ENCODE measurements at regions not wholly inside any gene's neighbourhood (a gene's known extent, or its start where the extent isn't known, plus 50 kb on each side); places are given as distances from the start of the nearest gene placed in this dataset.

DNA sequence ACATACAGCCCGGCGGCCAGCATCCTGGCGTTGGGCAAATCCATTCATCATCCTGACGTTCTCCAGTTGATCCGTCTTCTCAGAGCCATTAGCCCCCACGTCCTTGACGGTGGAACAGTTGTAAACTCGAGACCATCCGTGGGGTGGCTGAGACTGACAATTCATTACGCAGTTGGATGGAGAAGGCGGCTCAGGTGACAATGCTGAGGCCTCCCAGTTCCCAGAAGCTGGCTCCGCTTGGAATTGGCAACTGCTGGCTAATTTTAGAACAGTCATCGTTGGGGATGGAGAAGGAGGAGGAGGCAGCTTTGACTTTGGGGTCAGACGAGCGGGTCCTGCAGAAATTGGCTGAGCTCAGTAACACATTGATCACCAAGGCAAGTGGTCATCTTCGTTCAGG lies 186.5 kb downstream of the PHETA1 start (continued):
- no peak for TF ChIP-seq KLF10 (tag by site-specific recombination; IDR thresholded peaks at IDR 0.05)
- no peak for TF ChIP-seq ZSCAN30 (tag by site-specific recombination; IDR thresholded peaks at IDR 0.05)
- TF ChIP-seq ZFHX2 (tag by site-specific recombination; conservative IDR thresholded peaks at IDR 0.05) = no peak
- TF ChIP-seq ZNF391 (tag by site-specific recombination; IDR thresholded peaks at IDR 0.05; ENCODE audit: borderline replicate concordance, low read depth) = no peak

- peak overlapping the region; percentile 40; the same call in 1 of the 2 replicates for H3K27ac ChIP-seq (ENCODE audit: extremely low read depth, low read depth, low read length)
- ChIA-PET CTCF (interaction anchor here (1.2 kb wide), 1 partner anchor 117 kb away, joined by 3 read pairs; no protein-coding TSS in a partner anchor), POLR2A (no interaction called here)
- TF ChIP-seq ZNF48 (tag by site-specific recombination; IDR thresholded peaks at IDR 0.05) (no peak), ZNF132 (tag by site-specific recombination; IDR thresholded peaks at IDR 0.05; ENCODE audit: borderline replicate concordance) (no peak), ZNF555 (tag by site-specific recombination; conservative IDR thresholded peaks at IDR 0.05) (no peak), ZBTB17 (tag by site-specific recombination; IDR thresholded peaks at IDR 0.05) (peak; percentile 87), ZNF335 (tag by site-specific recombination; conservative IDR thresholded peaks at IDR 0.05) (peak; percentile 77), GLIS1 (tag by site-specific recombination; IDR thresholded peaks at IDR 0.05) (peak; percentile 95), ZNF354C (tag by site-specific recombination; IDR thresholded peaks at IDR 0.05; ENCODE audit: borderline replicate concordance, low read depth) (no peak), ZBTB8A (tag by site-specific recombination; IDR thresholded peaks at IDR 0.05) (peak; percentile 40; the same call in 1 of the 2 replicates), SP7 (tag by site-specific recombination; IDR thresholded peaks at IDR 0.05) (peak; percentile 56), OVOL3 (tag by site-specific recombination; IDR thresholded peaks at IDR 0.05) (no peak), FEZF1 (tag by site-specific recombination; IDR thresholded peaks at IDR 0.05) (peak; percentile 96), GLI4 (tag by site-specific recombination; IDR thresholded peaks at IDR 0.05) (no peak), ZNF561 (tag by site-specific recombination; IDR thresholded peaks at IDR 0.05; ENCODE audit: borderline replicate concordance) (peak; percentile 90), ZNF747 (tag by site-specific recombination; IDR thresholded peaks at IDR 0.05) (no peak), MYNN (tag by site-specific recombination; IDR thresholded peaks at IDR 0.05; ENCODE audit: borderline replicate concordance) (no peak), ZFP69B (tag by site-specific recombination; IDR thresholded peaks at IDR 0.05) (no peak), SP2 (tag by site-specific recombination; IDR thresholded peaks at IDR 0.05) (0 out of 2 replicates have a peak, but pooled peaks have one; percentile 22), ZBTB20 (tag by site-specific recombination; IDR thresholded peaks at IDR 0.05) (peak; percentile 31), ZNF513 (tag by site-specific recombination; IDR thresholded peaks at IDR 0.05) (no peak)
- TF ChIP-seq, protein P1, sequence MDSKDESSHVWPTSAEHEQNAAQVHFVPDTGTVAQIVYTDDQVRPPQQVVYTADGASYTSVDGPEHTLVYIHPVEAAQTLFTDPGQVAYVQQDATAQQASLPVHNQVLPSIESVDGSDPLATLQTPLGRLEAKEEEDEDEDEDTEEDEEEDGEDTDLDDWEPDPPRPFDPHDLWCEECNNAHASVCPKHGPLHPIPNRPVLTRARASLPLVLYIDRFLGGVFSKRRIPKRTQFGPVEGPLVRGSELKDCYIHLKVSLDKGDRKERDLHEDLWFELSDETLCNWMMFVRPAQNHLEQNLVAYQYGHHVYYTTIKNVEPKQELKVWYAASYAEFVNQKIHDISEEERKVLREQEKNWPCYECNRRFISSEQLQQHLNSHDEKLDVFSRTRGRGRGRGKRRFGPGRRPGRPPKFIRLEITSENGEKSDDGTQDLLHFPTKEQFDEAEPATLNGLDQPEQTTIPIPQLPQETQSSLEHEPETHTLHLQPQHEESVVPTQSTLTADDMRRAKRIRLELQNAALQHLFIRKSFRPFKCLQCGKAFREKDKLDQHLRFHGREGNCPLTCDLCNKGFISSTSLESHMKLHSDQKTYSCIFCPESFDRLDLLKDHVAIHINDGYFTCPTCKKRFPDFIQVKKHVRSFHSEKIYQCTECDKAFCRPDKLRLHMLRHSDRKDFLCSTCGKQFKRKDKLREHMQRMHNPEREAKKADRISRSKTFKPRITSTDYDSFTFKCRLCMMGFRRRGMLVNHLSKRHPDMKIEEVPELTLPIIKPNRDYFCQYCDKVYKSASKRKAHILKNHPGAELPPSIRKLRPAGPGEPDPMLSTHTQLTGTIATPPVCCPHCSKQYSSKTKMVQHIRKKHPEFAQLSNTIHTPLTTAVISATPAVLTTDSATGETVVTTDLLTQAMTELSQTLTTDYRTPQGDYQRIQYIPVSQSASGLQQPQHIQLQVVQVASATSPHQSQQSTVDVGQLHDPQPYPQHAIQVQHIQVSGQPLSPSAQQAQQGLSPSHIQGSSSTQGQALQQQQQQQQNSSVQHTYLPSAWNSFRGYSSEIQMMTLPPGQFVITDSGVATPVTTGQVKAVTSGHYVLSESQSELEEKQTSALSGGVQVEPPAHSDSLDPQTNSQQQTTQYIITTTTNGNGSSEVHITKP (tag by site-specific recombination; IDR thresholded peaks at IDR 0.05) = peak; percentile 61
- TF ChIP-seq, protein P2, sequence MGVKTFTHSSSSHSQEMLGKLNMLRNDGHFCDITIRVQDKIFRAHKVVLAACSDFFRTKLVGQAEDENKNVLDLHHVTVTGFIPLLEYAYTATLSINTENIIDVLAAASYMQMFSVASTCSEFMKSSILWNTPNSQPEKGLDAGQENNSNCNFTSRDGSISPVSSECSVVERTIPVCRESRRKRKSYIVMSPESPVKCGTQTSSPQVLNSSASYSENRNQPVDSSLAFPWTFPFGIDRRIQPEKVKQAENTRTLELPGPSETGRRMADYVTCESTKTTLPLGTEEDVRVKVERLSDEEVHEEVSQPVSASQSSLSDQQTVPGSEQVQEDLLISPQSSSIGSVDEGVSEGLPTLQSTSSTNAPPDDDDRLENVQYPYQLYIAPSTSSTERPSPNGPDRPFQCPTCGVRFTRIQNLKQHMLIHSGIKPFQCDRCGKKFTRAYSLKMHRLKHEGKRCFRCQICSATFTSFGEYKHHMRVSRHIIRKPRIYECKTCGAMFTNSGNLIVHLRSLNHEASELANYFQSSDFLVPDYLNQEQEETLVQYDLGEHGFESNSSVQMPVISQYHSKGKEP (tag by site-specific recombination; IDR thresholded peaks at IDR 0.05) = peak; percentile 95
- TF ChIP-seq, protein P3, sequence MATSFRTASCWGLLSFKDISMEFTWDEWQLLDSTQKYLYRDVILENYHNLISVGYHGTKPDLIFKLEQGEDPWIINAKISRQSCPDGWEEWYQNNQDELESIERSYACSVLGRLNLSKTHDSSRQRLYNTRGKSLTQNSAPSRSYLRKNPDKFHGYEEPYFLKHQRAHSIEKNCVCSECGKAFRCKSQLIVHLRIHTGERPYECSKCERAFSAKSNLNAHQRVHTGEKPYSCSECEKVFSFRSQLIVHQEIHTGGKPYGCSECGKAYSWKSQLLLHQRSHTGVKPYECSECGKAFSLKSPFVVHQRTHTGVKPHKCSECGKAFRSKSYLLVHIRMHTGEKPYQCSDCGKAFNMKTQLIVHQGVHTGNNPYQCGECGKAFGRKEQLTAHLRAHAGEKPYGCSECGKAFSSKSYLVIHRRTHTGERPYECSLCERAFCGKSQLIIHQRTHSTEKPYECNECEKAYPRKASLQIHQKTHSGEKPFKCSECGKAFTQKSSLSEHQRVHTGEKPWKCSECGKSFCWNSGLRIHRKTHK (tag by site-specific recombination; IDR thresholded peaks at IDR 0.05) = no peak
- TF ChIP-seq, protein P4, sequence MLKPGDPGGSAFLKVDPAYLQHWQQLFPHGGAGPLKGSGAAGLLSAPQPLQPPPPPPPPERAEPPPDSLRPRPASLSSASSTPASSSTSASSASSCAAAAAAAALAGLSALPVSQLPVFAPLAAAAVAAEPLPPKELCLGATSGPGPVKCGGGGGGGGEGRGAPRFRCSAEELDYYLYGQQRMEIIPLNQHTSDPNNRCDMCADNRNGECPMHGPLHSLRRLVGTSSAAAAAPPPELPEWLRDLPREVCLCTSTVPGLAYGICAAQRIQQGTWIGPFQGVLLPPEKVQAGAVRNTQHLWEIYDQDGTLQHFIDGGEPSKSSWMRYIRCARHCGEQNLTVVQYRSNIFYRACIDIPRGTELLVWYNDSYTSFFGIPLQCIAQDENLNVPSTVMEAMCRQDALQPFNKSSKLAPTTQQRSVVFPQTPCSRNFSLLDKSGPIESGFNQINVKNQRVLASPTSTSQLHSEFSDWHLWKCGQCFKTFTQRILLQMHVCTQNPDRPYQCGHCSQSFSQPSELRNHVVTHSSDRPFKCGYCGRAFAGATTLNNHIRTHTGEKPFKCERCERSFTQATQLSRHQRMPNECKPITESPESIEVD (tag by site-specific recombination; IDR thresholded peaks at IDR 0.05) = 0 out of 2 replicates have a peak, but pooled peaks have one; percentile 50
Observed at GRCh38 chr12:111181143-111181726, 187.7 kb downstream of the PHETA1 start.

More at GRCh38 chr12:111181143-111181726, 187.7 kb downstream of the PHETA1 start:
- H3K4me1 ChIP-seq (ENCODE audit: control insufficient read depth, insufficient read depth, low read length) = peaks cover 14% of the 10 kb centered on the region
- H3K36me3 ChIP-seq (ENCODE audit: control insufficient read depth in 2 of 2, insufficient read depth in 1 of 2, low read length in 2 of 2) = no peaks in the 10 kb centered on the region
- no peak overlapping the region for H3K4me3 ChIP-seq (ENCODE audit: low read depth, low read length)
- no peaks in the 10 kb centered on the region for H3K9me3 ChIP-seq (ENCODE audit: control insufficient read depth, insufficient read depth, low read depth, low read length)

All from HEK293 (cell line).